NOMO-1 treated with DMSO at 0.1 percent for 48 hours (cell line): ENCODE measurements at regions not wholly inside any gene's neighbourhood (a gene's known extent, or its start where the extent isn't known, plus 50 kb on each side); places are given as distances from the start of the nearest gene placed in this dataset.
"Not testable (repeated sequence)": the region's sequence is repeated elsewhere in the genome, so short reads cannot be mapped to it uniquely, and the experiment has no call there.

Experiments
- DNase-seq: peaks from one replicate; lab custom pipeline; 2025; ENCODE audit not compliant: unreplicated experiment; lab: John Stamatoyannopoulos, UW

DNA sequence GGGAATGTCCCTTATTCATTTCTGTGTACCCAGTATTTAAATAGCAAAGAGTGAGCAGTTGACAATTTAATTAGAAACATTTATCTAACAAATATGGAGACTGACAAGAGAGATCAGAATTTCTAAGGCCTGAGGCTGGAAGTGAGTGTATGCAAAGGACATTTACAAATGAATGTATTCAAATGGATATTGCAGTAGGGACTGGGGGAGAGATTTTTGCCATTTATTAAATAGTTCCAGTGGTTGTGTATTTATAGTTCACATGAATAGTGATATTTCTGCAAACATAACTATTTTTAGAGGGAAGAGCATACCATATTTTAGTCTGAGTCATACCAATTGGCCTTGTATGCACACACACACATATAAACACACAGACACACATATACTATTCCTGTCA, 592.4 kb downstream of the GLUD2 start:
- DNase-seq, result no peak

- DNase-seq, result peak; percentile 54
Observed at GRCh38 chrX:121641560-121641959, 594.1 kb downstream of the GLUD2 start.

DNA sequence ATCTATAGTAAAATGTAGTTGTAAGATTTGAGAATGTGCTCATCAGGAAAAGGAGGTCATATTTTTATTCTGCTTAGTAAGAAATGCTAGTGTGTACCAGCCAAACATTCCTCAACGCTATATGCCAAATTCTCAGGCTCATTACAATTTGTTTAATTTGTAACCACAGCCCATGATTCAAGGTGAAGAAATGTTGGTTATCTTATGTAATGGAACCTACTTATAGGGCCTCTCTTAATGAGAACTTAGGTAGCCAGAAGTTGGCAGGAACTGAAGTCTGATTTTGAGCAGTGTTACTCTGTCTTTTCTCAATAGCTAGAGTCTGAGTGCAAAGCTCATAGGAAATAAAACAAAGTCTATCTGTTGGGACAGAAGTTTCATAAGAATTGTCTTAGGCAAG, 595.0 kb downstream of the GLUD2 start:
- peak; percentile 23 for DNase-seq

- DNase-seq, result peak; percentile 72
Observed at GRCh38 chrX:121649417-121649816, 602.0 kb downstream of the GLUD2 start.

DNA sequence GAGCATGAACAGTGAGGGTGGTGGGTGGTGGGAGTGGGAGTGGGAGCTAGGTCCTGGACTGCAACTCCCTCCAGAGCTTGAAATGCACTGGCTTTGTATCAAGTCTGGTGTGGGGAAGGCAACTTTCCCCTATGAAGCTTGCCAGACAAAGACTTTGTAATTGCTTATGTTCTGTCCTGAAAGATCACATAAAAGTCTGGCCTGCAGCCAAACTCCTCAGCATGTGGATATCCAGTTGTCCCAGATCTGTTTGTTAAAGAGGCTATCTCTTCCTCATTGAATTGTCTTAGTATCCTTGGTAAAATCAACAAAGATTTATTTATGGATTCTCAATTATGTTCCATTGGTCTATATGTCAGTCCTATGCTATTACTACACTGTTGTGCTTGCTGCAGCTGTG, 607.9 kb downstream of the GLUD2 start:
- DNase-seq, result no peak

DNA sequence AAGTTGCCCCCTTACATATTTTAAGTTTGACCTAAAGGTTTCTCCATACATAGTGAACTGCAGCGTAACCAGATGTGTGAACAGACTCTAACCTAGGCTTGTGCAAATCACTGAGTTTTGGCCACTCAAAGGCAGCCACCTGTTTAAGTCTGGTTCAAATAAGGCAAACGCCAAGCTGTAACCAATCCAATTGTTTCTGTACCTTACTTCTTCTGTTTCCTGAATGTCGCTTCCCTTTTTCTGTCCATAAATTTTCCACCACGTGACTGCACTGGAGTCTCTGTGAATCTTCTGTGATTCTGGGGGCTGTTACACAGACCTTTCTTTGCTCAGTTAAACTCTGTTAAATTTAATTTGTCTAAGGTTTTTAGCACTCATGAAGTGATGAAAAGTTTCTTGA, 618.8 kb downstream of the GLUD2 start:
- peak; percentile 60 for DNase-seq

GRCh38 chrX:121671649-121672048, 624.2 kb downstream of the GLUD2 start:
- DNase-seq, result peak; percentile 91

- DNase-seq, result not testable (repeated sequence)
Observed at GRCh38 chrX:121709236-121709635, 661.8 kb downstream of the GLUD2 start.

DNA sequence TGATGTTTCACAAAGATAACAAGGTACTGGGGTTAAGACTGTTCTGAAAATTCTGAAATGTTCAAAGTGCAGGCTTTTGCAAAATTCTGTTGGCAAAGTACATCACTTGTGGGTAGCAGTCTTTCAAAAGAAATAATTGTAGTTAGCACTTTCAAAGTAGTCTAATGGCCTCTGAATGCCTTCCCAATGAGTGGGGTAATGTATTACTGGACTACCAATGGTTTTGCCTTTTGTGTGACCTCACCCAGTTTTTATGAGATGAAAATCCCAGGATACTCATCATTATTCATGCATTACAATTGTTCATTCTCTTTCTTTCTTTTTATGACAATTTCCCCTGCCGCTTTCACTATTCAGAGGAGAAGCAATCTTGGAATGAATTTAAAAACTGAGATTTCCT, 686.1 kb downstream of the GLUD2 start:
- no peak for DNase-seq

DNA sequence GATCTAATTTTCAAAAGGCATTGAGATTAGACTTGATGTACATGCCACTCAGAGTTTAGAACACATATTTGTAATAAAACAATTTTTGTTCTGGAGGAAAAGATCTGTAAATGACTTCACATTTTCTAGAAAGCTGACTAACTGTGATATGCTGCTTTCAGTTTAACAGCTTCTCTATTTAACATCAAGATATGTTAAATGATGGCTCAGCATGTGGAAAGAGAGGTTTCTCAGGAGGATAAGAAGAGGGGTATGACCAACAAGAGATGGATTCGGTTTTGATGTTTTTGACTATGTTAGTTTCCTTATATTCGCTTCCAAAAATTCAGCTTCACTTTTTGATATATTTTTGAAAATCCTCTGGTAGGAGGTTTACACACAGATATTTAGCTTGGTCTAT, 698.7 kb downstream of the GLUD2 start:
- no peak for DNase-seq

GRCh38 chrX:121753602-121754001, 706.2 kb downstream of the GLUD2 start:
- not testable (repeated sequence) for DNase-seq

GRCh38 chrX:121754301-121754700, 706.9 kb downstream of the GLUD2 start:
- no peak for DNase-seq

GRCh38 chrX:121755541-121755940, 708.1 kb downstream of the GLUD2 start:
- DNase-seq, result peak; percentile 96

DNA sequence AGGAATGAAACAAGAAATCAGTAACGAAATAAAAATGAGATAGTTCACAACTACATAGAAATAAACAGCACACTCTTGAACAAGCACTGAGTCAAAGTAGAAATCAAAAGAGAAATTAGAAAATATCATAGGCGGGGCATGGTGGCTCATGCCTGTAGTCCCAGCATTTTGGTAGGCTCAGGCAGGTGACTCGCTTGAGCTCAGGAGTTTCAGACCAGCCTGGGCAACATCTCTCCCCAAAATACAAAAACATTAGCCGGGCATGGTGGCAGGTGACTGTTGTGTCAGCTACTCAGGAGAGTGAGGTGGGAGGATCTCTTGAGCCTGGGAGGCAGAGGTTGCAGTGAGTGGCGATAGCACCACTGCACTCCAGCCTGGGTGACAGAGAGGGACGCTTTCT, 714.4 kb downstream of the GLUD2 start:
- DNase-seq, result no peak

GRCh38 chrX:121763671-121764070, 716.3 kb downstream of the GLUD2 start:
- DNase-seq, result no peak

DNA sequence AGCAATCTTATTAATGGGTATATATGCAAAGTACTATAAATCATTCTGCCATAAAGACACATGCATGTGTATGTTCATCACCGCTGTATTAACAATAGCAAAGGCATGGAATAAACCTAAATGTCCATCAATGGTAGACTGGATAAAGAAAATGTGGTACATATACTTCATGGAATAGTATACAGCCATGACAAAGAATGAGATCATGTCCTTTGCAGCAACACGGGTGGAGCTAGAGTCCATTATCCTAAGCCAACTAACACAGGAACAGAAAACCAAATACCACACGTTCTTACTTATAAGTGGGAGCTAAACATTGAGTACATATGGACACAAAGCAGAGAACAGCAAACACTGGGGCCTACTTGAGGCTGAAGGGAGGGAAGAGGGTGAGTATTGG, 720.8 kb downstream of the GLUD2 start:
- DNase-seq, result not testable (repeated sequence)

DNA sequence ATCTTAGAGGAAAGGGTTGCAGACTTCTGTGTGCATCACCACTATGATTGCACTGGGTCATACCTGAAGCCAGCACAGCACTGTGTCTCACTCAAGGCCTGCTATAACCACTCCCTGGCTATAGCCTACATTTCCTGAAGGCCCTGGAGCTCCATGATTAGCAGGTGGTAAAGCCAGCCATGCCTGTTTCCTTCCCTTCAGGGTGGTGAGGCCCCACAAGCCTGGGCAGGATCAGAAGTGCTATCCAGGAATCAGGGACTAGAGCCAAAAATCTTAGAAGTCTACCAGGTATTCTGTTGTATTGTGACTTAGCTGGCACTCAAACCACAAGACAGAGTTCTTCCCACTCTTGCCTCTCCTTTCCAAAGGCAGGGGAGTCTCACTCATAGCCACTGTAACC, 734.6 kb downstream of the GLUD2 start:
- DNase-seq, result no peak

DNA sequence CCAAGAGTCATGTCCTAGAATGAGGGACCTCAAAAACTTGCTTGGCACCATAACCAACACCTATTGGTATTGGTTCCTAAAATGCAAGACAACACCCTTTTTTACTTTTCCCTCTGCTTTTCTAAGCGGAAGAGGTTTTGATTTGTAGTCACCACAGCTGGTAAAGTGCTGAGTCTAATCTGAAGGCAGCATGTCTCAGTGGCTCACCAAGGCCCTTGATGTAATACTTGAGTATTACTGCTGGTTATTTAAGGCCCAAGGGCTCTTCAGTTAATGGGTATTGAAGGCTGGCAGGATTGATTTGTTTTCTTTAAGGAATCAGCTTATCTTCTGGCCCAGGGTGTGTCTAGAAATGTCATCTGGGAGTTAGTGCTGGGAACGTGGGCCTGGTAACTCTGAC, 735.1 kb downstream of the GLUD2 start:
- DNase-seq, result no peak

- no peak for DNase-seq
Observed at GRCh38 chrX:121782976-121783375, 735.6 kb downstream of the GLUD2 start.

DNA sequence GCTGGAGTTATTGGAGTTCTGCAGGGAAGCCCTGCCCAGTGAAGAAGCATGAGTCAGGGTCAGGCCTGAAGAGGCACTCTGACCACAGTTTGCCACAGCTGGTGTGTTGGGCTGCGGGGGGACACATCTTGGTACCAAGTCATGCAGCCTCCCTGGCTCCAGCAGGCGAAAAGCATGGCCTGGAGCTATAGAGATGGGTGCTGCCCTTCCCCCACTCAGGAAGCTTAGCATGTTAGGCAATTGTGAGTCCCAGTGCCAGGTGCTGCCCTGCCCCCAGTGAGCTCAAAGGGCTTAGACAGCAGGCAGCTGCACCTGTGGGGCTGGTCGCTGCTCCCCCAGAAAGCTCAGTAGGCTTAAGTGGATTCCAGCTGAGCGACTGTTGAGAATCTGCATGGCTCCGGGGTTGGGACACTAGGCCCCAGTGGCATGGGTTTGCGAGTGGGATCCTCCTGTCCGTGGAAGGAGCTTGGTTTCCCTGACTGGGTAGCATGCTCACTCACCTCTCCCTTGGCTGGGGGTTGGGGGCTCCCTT, 755.5 kb downstream of the GLUD2 start:
- DNase-seq, result no peak

DNA sequence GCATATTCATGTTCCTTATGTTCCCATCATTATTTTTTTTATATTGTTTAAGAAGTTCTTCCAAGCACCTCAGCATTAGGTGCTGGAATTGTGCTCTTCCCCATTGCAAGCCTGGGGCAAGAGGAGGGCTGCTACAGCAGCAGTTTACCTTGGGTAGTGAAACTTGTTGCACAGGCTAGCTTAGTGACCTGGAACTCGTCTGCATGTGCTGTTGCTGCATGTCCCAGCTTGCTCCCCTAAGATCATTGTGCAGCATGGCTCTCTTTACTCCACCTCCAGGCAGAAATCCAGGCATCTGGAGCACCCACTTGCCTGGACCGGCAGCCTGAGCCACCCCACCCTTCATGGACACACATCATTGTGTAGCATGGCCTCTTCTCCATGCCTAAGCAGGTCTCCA, 776.0 kb downstream of the GLUD2 start:
- DNase-seq, result no peak

- no peak for DNase-seq
Observed at GRCh38 chrX:121831601-121832000, 784.2 kb downstream of the GLUD2 start.

DNA sequence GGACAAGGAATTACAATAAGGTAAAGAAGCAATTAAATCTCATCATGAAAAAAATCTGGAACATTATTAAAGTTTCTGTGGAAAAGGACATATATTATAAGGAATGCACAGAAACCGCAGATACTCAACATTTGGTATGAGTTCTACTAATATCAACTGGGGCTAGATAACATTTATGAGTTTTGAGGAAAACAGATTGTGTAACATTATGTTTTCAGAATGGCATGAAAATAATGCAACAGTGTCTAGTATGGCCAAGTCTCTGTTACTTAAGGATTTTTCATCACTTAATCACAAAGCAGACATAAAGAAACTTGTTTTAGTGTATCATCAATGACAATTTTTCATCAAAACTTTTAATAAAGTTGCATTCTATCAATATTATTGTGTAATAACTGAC, 785.0 kb downstream of the GLUD2 start:
- no peak for DNase-seq

DNA sequence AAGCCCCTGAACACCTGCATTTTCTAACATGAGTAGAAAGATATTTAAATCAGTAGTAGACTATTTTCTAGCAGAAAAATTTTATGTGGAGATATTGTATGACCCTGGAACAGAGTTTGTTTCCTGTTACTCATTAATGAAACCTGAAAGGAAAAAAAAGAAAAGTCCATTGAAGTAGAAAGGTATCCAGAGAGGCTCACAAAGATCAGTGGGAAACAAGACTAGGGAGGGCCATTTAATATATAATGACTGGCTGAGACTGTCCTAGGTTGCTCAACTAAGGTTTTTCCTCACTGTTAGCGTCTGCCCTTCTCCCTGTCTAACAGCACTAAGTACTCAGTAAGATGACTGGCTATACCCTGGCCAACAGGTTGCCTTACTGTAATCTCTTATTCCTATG, 788.6 kb downstream of the GLUD2 start:
- DNase-seq, result no peak
